T-helper 2 cell (primary cell): ENCODE measurements at regions not wholly inside any gene's neighbourhood (a gene's known extent, or its start where the extent isn't known, plus 50 kb on each side); places are given as distances from the start of the nearest gene placed in this dataset.
"Not testable (repeated sequence)": the region's sequence is repeated elsewhere in the genome, so short reads cannot be mapped to it uniquely, and the experiment has no call there.

Experiments
- DNase-seq, 5 experiments: peaks; one replicate each; pipeline versions ENCODE4 v3.0.0 to v3.0.0-alpha.2; 2012 to 2022

DNA sequence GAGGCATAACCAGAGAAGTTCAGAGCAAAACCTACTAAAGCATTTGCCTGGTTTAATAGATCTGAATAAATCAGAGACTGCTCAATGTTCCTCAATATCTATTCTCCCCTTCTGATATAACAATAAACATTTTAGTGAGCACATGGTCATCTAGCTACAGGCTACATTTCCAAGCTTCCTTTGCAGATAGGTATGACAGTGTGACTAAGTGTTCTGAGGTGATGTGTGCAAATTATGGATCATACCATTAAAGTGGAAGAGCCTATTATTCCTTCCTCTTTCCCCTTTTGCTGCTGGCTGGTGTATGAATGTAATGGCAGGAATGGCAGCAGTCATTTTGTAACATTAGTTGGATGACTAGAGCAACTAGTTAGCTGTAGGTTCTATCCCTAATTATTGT lies 285.8 kb upstream of the RASA1 start:
- no peak for DNase-seq

GRCh38 chr5:86983208-86983607 lies 284.5 kb upstream of the RASA1 start:
- no peak for DNase-seq

DNA sequence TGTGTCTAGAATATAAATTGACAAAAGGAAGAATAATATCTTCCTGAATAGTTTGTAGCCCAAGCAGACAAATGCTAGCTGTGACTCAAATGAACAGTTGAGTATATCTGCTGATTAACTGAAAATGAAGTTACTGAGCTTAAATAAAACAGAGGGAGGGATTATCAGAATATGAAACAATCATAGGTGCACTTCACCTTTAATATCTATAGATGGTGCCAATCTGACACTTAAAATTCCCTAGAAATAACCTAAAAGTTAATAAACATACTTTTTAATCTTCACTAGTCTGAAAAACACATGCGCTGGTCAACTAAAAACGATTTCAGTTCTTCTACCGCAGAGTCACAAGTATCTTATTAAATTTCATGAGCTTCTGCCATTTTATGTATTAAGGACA lies 280.8 kb upstream of the RASA1 start:
- DNase-seq: peak in 1 of 5 experiments; percentile 18

GRCh38 chr5:86997516-86997915 lies 270.2 kb upstream of the RASA1 start:
- DNase-seq: no peak

DNA sequence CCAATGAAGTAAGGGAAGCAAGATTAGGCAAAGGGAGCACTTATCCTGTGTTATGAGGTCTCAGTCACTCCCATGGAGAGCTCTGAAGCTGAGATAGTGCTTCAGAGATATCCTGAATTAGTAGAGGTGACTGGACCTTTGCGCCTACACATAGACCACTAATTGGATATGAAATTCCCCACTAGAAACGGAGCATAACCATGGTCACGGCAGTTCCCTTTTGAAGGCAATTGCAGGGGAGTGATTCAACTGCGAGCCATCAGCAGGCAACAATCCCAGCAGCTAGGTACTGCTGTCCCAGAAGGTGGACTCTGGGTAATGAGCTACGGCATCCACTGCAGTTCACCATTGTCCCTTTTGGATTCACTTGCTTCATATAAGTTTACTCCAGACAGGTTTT lies 267.7 kb upstream of the RASA1 start:
- DNase-seq: no peak

DNA sequence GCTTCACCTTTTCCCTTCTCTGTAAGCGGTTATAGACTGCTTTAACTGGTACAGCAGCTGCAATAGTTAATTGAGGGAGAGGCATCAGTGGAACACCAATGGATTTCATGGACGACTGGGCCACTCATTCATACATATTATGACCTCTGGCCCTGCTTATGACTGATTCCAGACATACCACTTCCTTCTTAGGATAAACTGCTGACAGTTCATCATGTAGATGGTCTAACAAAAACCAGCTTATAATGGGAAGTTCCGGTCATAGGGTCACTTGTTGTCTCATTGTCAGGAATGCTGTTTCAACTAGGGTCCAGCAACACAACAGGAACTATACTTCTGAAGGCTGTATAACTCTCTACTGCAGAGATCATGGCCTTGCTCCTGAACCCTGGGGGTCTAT lies 265.2 kb upstream of the RASA1 start:
- DNase-seq: no peak

DNA sequence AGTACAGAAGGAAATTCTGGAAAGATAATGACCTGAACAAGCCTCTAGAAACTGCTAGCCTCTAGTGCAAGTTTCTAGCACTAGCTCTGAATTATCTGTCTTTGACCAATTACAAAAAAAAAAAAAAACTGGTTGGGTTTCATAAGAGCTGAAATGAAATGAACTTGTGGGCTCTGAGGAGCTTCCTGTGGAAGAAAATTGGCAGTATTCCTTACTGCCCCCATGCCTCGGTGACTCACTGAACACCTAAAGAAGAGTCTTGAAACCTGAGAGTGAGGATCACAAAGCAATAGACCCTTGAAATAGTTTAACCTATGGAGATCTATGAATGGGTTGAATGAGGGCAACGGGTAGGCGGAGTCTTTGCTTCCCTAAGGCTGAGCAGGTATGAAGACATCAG lies 263.6 kb upstream of the RASA1 start:
- DNase-seq: no peak

GRCh38 chr5:87007737-87008136 lies 259.9 kb upstream of the RASA1 start:
- DNase-seq: no peak

GRCh38 chr5:87008751-87009560 lies 258.7 kb upstream of the RASA1 start:
- no peak for DNase-seq

- no peak for DNase-seq
Measured at GRCh38 chr5:87010736-87011135, 256.9 kb upstream of the RASA1 start.

GRCh38 chr5:87015901-87016300 lies 251.8 kb upstream of the RASA1 start:
- DNase-seq: no peak

DNA sequence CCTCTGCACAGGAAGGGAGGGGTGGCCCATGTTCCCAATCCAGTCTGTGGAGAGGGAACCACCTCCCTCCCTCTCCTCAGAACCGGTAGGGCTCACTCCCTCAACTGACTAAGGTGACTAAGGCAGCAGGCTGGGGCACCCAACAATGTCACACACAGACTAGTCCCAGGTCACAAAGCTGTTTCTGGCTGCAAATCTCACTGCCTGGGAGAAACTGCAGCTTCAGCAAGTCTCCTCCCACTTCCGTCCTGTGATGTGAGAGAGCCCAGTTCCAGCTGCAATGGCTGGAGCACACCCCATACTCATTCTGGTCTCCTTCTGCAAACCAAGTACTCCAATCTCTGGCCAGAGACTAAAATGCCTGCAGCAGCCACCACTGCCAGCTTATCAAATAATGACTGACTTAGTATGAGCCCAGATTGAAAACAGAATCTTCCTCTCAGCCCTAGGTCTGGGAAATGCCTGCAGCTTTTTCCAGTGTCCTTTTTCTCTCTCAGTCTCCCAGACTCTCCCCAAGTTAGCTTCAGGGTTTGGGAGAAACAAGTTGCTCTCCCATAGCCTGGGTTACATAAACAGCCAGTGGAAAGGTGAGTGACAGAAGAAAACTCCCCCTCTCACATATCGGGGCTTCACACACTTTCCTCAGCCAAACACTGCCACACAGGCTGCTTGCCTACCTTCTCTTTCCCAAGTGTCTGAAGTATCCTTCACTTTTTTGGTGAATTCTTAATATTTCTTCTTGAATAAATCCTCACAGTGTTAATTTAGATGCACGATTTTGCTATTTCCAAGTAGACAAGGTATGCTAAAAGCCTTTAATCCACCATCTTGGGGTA lies 247.4 kb upstream of the RASA1 start:
- DNase-seq: peak in 1 of 5 experiments; percentile 89

DNA sequence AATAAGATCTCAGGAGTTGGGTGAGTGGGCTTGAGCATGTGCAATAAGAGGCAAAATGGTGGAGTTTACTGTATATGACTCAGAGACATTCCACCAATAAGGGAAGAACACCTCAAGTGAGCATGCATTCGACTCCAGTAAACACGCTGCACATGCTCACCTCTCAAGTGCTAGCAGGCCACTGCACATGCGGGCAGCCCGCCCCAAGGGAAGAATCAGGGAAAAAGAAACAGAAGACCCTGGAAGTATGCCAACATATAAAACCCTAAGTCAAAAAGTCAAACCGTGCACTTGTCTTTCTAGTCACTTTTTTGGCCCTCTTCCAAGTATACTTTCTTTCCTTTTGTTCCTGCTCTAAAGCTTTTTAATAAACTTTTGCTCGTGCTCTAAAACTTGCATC lies 245.3 kb upstream of the RASA1 start:
- peak in 1 of 5 experiments; percentile 9 for DNase-seq

DNA sequence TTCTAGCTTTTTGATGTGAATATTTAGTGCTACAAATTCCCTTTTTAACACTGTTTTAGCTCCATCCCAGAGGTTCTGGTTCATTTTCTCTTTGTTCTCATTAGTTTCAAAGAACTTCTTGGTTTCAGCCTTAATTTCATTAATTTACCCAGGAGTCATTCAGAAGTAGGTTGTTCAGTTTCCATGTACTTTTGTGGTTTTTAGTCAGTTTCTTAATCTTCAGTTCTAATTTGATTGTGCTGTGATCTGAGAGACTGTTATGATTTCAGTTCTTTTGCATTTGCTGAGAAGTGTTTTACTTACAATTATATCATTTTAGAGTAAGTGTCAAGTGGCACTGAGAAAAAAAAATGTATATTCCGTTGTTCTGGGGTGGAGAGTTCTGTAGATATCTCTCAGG lies 240.1 kb upstream of the RASA1 start:
- DNase-seq: peak in 1 of 5 experiments; percentile 76

DNA sequence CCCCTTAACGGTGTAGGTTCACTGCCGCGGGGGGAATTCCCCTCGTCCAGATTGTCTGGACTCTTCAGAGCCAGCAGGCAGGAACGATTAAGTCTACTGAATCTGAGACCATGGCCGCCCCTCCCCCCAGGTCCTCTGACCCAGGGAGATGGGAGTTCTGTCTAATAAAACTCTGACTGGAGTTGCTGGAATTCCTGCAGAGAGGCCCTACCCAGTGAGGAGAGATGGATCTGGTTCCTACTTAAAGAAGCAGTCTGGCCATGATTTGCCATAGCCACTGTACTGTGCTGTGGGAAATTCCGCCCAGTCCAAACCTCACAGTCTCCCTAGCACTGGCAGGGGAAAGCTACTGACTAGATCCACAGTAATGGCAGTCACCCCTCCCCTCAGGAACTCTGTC lies 237.7 kb upstream of the RASA1 start:
- no peak for DNase-seq

- DNase-seq: peak in 1 of 5 experiments; percentile 7
Measured at GRCh38 chr5:87030699-87031098, 237.0 kb upstream of the RASA1 start.

DNA sequence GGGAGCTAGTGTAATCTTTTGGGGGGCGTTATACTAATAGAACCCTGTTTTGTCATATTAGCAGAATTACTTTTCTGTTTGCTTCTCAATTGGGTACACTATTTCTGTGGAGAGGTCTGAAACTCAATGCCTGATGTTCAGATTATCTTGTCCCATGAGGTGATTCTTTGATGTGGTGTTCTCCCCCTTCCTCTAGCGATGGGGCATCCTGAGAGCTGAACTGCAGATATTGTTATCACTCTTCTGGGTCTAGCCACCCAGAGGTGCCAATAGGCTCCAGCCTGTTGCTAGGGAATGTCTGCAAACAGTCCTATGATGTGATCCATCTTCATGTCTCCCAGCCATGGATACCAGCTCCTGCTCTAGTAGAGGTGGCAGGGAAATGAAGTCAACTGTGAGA lies 233.1 kb upstream of the RASA1 start:
- peak in 1 of 5 experiments; percentile 62 for DNase-seq

GRCh38 chr5:87042554-87042953 lies 225.1 kb upstream of the RASA1 start:
- DNase-seq: no peak

DNA sequence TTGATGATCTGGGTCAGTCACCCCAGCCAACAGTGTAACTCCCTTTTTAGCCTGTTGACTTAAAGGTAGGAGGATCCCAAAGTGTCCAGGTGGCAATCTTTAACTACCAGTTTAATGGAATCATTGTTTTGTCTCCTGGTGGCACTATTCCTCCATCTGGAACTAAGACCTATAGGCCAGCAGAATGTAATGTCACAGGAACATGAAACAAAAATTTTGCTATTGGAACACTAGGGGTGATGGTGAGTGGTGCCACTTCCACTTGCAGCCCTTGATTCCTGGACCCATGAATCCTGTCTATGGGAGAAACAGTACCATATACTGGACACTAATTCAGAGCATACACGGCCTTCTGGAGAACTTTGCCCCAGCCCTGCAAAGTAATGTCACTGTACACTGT lies 219.5 kb upstream of the RASA1 start:
- DNase-seq: peak in 1 of 5 experiments; percentile 10

GRCh38 chr5:87049012-87049411 lies 218.7 kb upstream of the RASA1 start:
- not testable (repeated sequence) for DNase-seq

- DNase-seq: no peak
Measured at GRCh38 chr5:87051502-87052113, 216.1 kb upstream of the RASA1 start.

DNA sequence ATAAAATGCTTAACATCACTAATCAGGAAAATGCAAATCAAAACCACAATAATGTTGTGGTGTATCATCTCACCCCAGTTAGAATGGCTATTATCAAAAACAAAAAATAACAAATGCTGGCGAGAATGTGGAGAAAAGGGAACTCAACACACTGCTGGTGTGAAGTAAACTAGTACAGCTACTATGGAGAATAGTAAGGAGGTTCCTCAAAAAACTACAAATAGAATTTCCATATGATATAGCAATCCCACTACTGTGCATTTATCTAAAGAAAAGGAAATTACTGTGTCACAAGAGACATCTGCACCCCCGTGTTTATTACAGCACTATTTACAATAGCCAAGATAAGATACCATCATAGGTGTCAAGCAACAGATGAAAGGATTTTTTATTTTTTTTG lies 214.5 kb upstream of the RASA1 start:
- DNase-seq: no peak

- no peak for DNase-seq
Measured at GRCh38 chr5:87054821-87055220, 212.9 kb upstream of the RASA1 start.

DNA sequence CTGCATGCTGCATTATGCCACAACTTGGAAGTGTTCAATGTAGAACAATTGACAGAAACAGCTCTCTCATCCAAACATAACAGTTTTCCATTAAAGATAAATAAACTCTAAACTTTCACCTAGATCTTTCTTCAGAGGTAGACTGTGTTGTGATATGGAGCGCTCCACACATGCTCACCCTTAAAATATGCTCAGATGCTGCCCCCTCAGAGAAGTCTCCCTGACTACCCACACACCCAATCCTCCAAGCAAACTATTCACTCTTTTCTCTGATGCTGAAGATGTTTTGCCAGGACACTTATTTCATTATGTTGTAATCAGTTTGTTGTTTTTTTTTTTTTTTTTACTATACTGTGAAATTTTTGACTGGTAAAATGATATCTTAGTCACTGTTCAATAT lies 206.6 kb upstream of the RASA1 start:
- no peak for DNase-seq
